Lower lobe of right lung (tissue), 2 donors: ENCODE measurements at regions not wholly inside any gene's neighbourhood (a gene's known extent, or its start where the extent isn't known, plus 50 kb on each side); places are given as distances from the start of the nearest gene placed in this dataset.

Source experiments
- ATAC-seq, 2 donors: fragments of 200-7000 bp; cut with Tn5 transposase; one replicate each; pipeline ENCODE4 v1.9.1; 2020 to 2022; ENCODE audit warnings: mild to moderate bottlenecking in 2 of 2, moderate library complexity in 2 of 2
- DNase-seq: peaks from one replicate; pipeline ENCODE4 v3.0.0-alpha.2; 2020
- H3K27ac ChIP-seq: fragments of 200-600 bp; one replicate; pipeline ENCODE4 v1.8.0; 2022
- H3K27me3 ChIP-seq: fragments of 200-600 bp; one replicate; pipeline ENCODE4 v1.8.0; 2022; ENCODE audit warnings: low read depth
- H3K36me3 ChIP-seq: fragments of 200-600 bp; one replicate; pipeline ENCODE4 v1.8.0; 2022; ENCODE audit warnings: mild to moderate bottlenecking
- H3K4me1 ChIP-seq: fragments of 200-600 bp; one replicate; pipeline ENCODE4 v1.8.0; 2022
- H3K4me3 ChIP-seq: fragments of 200-600 bp; one replicate; pipeline ENCODE4 v1.8.0; 2022; ENCODE audit warnings: mild to moderate bottlenecking
- H3K9me3 ChIP-seq: fragments of 200-600 bp; one replicate; pipeline ENCODE4 v1.8.0; 2022
- CTCF ChIP-seq: fragments of 200-600 bp; IDR thresholded peaks from one replicate; pipeline ENCODE4 v1.8.0; 2022; ENCODE audit warnings: antibody characterized with exemption, mild to moderate bottlenecking
- intact Hi-C: fragments of 100-400 bp; cut with DNase I; formaldehyde crosslinking; loops from one replicate; pipeline ENCODE4 v1.11.0; 2022
- donor health status: DM: no; HTN: yes; CAD: no; lungs with severe emphysema.

GRCh38 chr4:134812611-134813010 lies 611.0 kb upstream of the PABPC4L start:
- Histone ChIP-seq H3K4me3 (no peak overlapping the region), H3K9me3 (no peaks in the 10 kb centered on the region), H3K4me1 (no peaks in the 10 kb centered on the region), H3K36me3 (no peaks in the 10 kb centered on the region), H3K27me3 (no peaks in the 10 kb centered on the region), H3K27ac (no peak overlapping the region)
- ATAC-seq (no peak), DNase-seq (no peak)
- intact Hi-C loops, result no loop called here
- TF ChIP-seq CTCF, result no peak

- Histone ChIP-seq H3K4me1 (no peaks in the 10 kb centered on the region), H3K27ac (no peak overlapping the region), H3K4me3 (no peak overlapping the region), H3K27me3 (no peaks in the 10 kb centered on the region), H3K9me3 (no peaks in the 10 kb centered on the region), H3K36me3 (no peaks in the 10 kb centered on the region)
- DNase-seq (no peak), ATAC-seq (no peak)
- no peak for TF ChIP-seq CTCF
- intact Hi-C loops, result no loop called here
These were observed 605.7 kb upstream of the PABPC4L start for GRCh38 chr4:134807231-134807745.

GRCh38 chr4:134798573-134798972 lies 597.0 kb upstream of the PABPC4L start:
- DNase-seq (no peak), ATAC-seq (no peak)
- H3K4me3 ChIP-seq, result no peak overlapping the region
- peaks cover 5% of the 10 kb centered on the region for H3K9me3 ChIP-seq
- no peak overlapping the region for H3K27ac ChIP-seq
- no peaks in the 10 kb centered on the region for H3K36me3 ChIP-seq
- no peaks in the 10 kb centered on the region for H3K27me3 ChIP-seq
- intact Hi-C loops, result no loop called here
- no peaks in the 10 kb centered on the region for H3K4me1 ChIP-seq
- no peak for TF ChIP-seq CTCF

DNA sequence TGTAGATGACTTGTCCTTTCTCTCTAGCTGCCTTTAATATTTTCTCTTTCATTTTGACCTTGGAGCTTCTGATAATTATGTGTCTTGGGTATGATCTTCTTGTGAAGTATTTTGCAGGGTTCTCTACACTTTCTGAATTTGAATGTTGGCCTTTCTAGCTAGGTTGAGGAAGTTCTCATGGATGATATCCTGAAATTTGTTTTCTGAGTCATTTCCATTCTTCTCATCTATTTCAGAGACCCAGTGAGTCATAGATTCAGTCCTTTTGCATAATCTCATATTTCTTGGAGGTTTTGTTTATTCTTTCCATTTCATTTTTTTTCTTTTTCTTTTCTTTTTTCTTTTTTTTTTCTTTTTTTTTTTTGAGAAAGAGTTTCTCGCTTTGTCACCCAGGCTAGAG lies 585.7 kb upstream of the PABPC4L start:
- intact Hi-C loops, result no loop called here
- DNase-seq, result no peak
- H3K9me3 ChIP-seq, result no peaks in the 10 kb centered on the region
- H3K36me3 ChIP-seq, result no peaks in the 10 kb centered on the region
- H3K4me3 ChIP-seq, result no peak overlapping the region
- H3K27ac ChIP-seq, result no peak overlapping the region
- H3K4me1 ChIP-seq, result no peaks in the 10 kb centered on the region
- H3K27me3 ChIP-seq, result no peaks in the 10 kb centered on the region
- ATAC-seq, result no peak
- TF ChIP-seq CTCF, result no peak

DNA sequence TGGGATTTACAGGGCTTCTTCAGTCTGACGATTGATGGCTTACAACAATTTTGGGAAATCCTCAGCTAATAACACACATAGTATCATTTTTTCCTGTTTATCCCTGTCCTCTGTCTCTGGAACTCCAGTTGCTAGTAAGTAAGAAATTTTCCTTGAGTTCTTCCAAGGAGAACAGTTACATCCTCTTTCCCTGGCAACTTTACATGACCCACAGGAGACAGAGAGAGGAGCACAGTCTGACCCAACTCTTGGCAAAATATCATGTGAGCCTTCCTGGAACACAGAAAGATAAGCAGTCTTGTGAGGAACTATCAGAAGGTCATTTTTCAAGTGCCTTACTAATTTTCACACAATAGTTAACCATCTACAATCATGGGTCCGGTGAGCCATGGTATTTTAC lies 578.7 kb upstream of the PABPC4L start:
- Histone ChIP-seq H3K36me3 (no peaks in the 10 kb centered on the region), H3K9me3 (no peaks in the 10 kb centered on the region), H3K4me3 (no peak overlapping the region), H3K27ac (no peak overlapping the region), H3K27me3 (no peaks in the 10 kb centered on the region), H3K4me1 (no peaks in the 10 kb centered on the region)
- ATAC-seq (no peak), DNase-seq (no peak)
- TF ChIP-seq CTCF, result no peak
- intact Hi-C loops, result no loop called here

GRCh38 chr4:134777606-134778005 lies 576.0 kb upstream of the PABPC4L start:
- Histone ChIP-seq H3K27me3 (no peaks in the 10 kb centered on the region), H3K4me1 (no peaks in the 10 kb centered on the region), H3K4me3 (no peak overlapping the region), H3K9me3 (no peaks in the 10 kb centered on the region), H3K27ac (no peak overlapping the region), H3K36me3 (no peaks in the 10 kb centered on the region)
- no peak for DNase-seq
- peak; percentile 22 for TF ChIP-seq CTCF
- intact Hi-C loops, result no loop called here
- no peak for ATAC-seq
